Endothelial cell of umbilical vein (primary cell): ENCODE measurements at regions not wholly inside any gene's neighbourhood (a gene's known extent, or its start where the extent isn't known, plus 50 kb on each side); places are given as distances from the start of the nearest gene placed in this dataset.

Experiments
- BruUV-seq: library from RNA; stranded (reverse); fragments of 400-500 nt; replicated peaks from 2 replicates; lab custom pipeline; 2021; lab: Mats Ljungman, UMichigan
- CTCF ChIA-PET: fragments of 300-600, 350-600 bp; sonication (Branson Sonifier 250); formaldehyde crosslinking; loops from one replicate; lab custom pipeline; 2021; ENCODE audit warnings: antibody characterized with exemption, inconsistent platforms; lab: Charles Lee
- POLR2A ChIA-PET: fragments of 300-600, 350-600 bp; sonication (Branson Sonifier 250); formaldehyde crosslinking; loops from one replicate; lab custom pipeline; 2021; ENCODE audit warnings: antibody characterized with exemption, inconsistent platforms; lab: Charles Lee
- DNase-seq: peaks from one replicate; pipeline ENCODE4 v3.0.0-alpha.2; 2011; ENCODE audit warnings: low read depth, low spot score
- FAIRE-seq: peaks from 2 replicates; lab custom pipeline; 2011; peaks lifted over from hg19 to GRCh38; lab: Jason Lieb, UNC
- H2AFZ ChIP-seq: 2 replicates; pipeline ENCODE4 v1.6.0; 2012; ENCODE audit warnings: low read depth, low read length, control low read depth, inconsistent platforms
- H3K27ac ChIP-seq: 2 replicates; pipeline ENCODE4 v1.5.1; 2011; ENCODE audit warnings: low read depth, mild to moderate bottlenecking, control low read depth, low read length, moderate library complexity; ENCODE audit not compliant: insufficient read depth
- H3K27me3 ChIP-seq, 2 experiments: 2 replicates each; pipeline versions ENCODE4 v1.6.0 to v1.6.1; 2011; ENCODE audit warnings: low read length in 2 of 2, mixed read lengths in 1 of 2; ENCODE audit not compliant: control insufficient read depth in 2 of 2, insufficient read depth in 2 of 2
- H3K36me3 ChIP-seq, 2 experiments: 2 replicates in 1 of 2; 3 replicates in 1 of 2; pipeline ENCODE4 v1.5.1; 2011; ENCODE audit warnings: low read length in 2 of 2, mild to moderate bottlenecking in 1 of 2, moderate library complexity in 1 of 2; ENCODE audit not compliant: control insufficient read depth in 2 of 2, insufficient read depth in 2 of 2; ENCODE audit errors: extremely low read depth in 1 of 2
- H3K4me1 ChIP-seq: 3 replicates; pipeline ENCODE4 v1.5.1; 2011; ENCODE audit warnings: mild to moderate bottlenecking, low read length; ENCODE audit not compliant: control insufficient read depth, insufficient read depth; ENCODE audit errors: extremely low read depth
- H3K4me2 ChIP-seq: 2 replicates; pipeline ENCODE4 v1.6.1; 2011; ENCODE audit warnings: low read length, control low read depth, mixed read lengths; ENCODE audit not compliant: insufficient read depth
- H3K4me3 ChIP-seq, 3 experiments: fragments of 200-600 bp in 1 of 3; sonication (generic), shearing (Covaris generic) in 1 of 3; replicated peaks in 1 of 3; 2 replicates each; pipeline ENCODE4 v1.5.1; 2011 to 2016; ENCODE audit warnings: control low read depth in 3 of 3, low read length in 3 of 3, mild to moderate bottlenecking in 2 of 3, inconsistent platforms in 1 of 3, low read depth in 1 of 3, moderate library complexity in 1 of 3; ENCODE audit not compliant: insufficient read depth in 1 of 3
- H3K79me2 ChIP-seq: 2 replicates; pipeline ENCODE4 v1.6.0; 2012; ENCODE audit warnings: low read length, inconsistent platforms; ENCODE audit not compliant: control insufficient read depth, insufficient read depth
- H3K9ac ChIP-seq: replicated peaks from 2 replicates; pipeline ENCODE3; 2011; ENCODE audit warnings: low read length, control low read depth; ENCODE audit not compliant: insufficient read depth; ENCODE audit errors: extremely low read depth
- H3K9me1 ChIP-seq: replicated peaks from 3 replicates; pipeline ENCODE4 v1.6.0; 2011; ENCODE audit warnings: mild to moderate bottlenecking, low read length; ENCODE audit not compliant: control insufficient read depth, insufficient read depth; ENCODE audit errors: extremely low read depth
- H3K9me3 ChIP-seq: replicated peaks from 2 replicates; pipeline ENCODE4 v1.5.1; 2012; ENCODE audit warnings: low read length, inconsistent platforms; ENCODE audit not compliant: control insufficient read depth, insufficient read depth
- H4K20me1 ChIP-seq: replicated peaks from 2 replicates; pipeline ENCODE3; 2011; ENCODE audit warnings: mild to moderate bottlenecking, low read length; ENCODE audit not compliant: control insufficient read depth, insufficient read depth; ENCODE audit errors: extremely low read depth
- EZH2 ChIP-seq: IDR thresholded peaks from 2 replicates; pipeline ENCODE4 v1.6.1; 2012; ENCODE audit warnings: borderline replicate concordance, low read depth, mild to moderate bottlenecking, moderate library complexity, low read length, inconsistent platforms; ENCODE audit not compliant: severe bottlenecking
- FOS ChIP-seq: IDR thresholded peaks from 2 replicates; pipeline ENCODE4 v1.6.1; 2011; ENCODE audit warnings: mild to moderate bottlenecking, low read length, moderate library complexity, borderline replicate concordance; ENCODE audit not compliant: insufficient read depth
- GATA2 ChIP-seq: IDR thresholded peaks from 2 replicates; pipeline ENCODE4 v1.7.0; 2011; ENCODE audit warnings: low read depth, mild to moderate bottlenecking, moderate library complexity, mixed read lengths, low read length; ENCODE audit not compliant: insufficient read length, insufficient read depth
- JUN ChIP-seq: IDR thresholded peaks from 2 replicates; pipeline ENCODE4 v1.6.1; 2011; ENCODE audit warnings: borderline replicate concordance, low read depth; ENCODE audit not compliant: insufficient read length, insufficient read depth
- MYC ChIP-seq: IDR thresholded peaks from one replicate; pipeline ENCODE4 v1.6.1; 2011; ENCODE audit warnings: mild to moderate bottlenecking, low read depth, low read length
- POLR2A ChIP-seq: IDR thresholded peaks from 2 replicates; pipeline ENCODE4 v1.6.1; 2012; ENCODE audit warnings: low read depth, mild to moderate bottlenecking, control low read depth, low read length
- POLR2AphosphoS5 ChIP-seq: IDR thresholded peaks from 2 replicates; pipeline ENCODE4 v1.6.1; 2012; ENCODE audit warnings: low read depth, mild to moderate bottlenecking, control low read depth, low read length, moderate library complexity; ENCODE audit not compliant: insufficient read depth
- dilution Hi-C: fragments of 300-500 bp; cut with MboI; formaldehyde crosslinking; loops from one replicate; pipeline ENCODE4 v1.15.0; 2019; ENCODE audit warnings: low sequenced_read_pairs; ENCODE audit not compliant: extremely low pct_ligation_motif_present
- intact Hi-C: fragments of 100-400 bp; cut with micrococcal nuclease; formaldehyde crosslinking; loops from one replicate; pipeline ENCODE4 v1.10.0; 2022
- TF ChIP-seq, protein P1 (sequence below): IDR thresholded peaks from 2 replicates; pipeline ENCODE4 v1.6.1; 2011; ENCODE audit not compliant: insufficient read depth, insufficient read length
- TF ChIP-seq, protein P2 (sequence below), 2 donors: IDR thresholded peaks; 1 replicate in 1 of 2; 2 replicates in 1 of 2; pipeline ENCODE4 v1.5.1; 2011; ENCODE audit warnings: low read length in 2 of 2, mild to moderate bottlenecking in 2 of 2, moderate library complexity in 2 of 2, control low read depth in 1 of 2, inconsistent platforms in 1 of 2, low read depth in 1 of 2; ENCODE audit not compliant: insufficient read depth in 1 of 2; ENCODE audit errors: extremely low read depth in 1 of 2

DNA sequence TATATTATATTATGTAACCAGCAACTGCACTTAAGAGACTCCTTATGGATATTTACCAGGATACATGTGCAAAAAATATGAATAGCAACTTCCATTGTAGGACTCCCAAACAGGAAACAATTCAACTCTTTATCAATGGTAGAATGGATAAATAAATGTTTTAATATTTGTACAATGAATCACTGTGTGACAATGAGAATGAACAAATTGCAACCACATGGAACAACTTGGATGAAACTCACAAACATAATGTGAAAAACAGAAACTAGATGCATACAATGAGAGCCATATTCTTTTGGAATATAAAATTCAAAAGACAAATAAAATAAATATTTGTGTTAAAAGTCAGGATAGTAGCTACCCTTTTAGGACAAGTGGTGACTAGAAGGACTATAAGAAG, 1015.7 kb downstream of the TECRL start:
- no peak overlapping the region for H3K9ac ChIP-seq
- no peaks in the 10 kb centered on the region for H4K20me1 ChIP-seq
- no peaks in the 10 kb centered on the region for H3K27me3 ChIP-seq
- FAIRE-seq (no peak), DNase-seq (no peak)
- H3K79me2 ChIP-seq = no peaks in the 10 kb centered on the region
- no TSS peak for BruUV-seq
- H3K4me1 ChIP-seq = no peaks in the 10 kb centered on the region
- no peak overlapping the region for H3K4me3 ChIP-seq
- POLR2A ChIA-PET = no interaction called here
- CTCF ChIA-PET = no interaction called here
- no peak overlapping the region for H2AFZ ChIP-seq
- no peak overlapping the region for H3K27ac ChIP-seq
- H3K9me3 ChIP-seq = peaks cover 6% of the 10 kb centered on the region
- no peak overlapping the region for H3K4me2 ChIP-seq
- dilution Hi-C loops = no loop called here
- TF ChIP-seq MYC (no peak), POLR2AphosphoS5 (no peak), JUN (no peak), POLR2A (no peak), GATA2 (no peak), FOS (no peak), EZH2 (no peak)
- TF ChIP-seq, protein P1, sequence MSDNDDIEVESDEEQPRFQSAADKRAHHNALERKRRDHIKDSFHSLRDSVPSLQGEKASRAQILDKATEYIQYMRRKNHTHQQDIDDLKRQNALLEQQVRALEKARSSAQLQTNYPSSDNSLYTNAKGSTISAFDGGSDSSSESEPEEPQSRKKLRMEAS = no peak
- TF ChIP-seq, protein P2, sequence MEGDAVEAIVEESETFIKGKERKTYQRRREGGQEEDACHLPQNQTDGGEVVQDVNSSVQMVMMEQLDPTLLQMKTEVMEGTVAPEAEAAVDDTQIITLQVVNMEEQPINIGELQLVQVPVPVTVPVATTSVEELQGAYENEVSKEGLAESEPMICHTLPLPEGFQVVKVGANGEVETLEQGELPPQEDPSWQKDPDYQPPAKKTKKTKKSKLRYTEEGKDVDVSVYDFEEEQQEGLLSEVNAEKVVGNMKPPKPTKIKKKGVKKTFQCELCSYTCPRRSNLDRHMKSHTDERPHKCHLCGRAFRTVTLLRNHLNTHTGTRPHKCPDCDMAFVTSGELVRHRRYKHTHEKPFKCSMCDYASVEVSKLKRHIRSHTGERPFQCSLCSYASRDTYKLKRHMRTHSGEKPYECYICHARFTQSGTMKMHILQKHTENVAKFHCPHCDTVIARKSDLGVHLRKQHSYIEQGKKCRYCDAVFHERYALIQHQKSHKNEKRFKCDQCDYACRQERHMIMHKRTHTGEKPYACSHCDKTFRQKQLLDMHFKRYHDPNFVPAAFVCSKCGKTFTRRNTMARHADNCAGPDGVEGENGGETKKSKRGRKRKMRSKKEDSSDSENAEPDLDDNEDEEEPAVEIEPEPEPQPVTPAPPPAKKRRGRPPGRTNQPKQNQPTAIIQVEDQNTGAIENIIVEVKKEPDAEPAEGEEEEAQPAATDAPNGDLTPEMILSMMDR (IDR thresholded peaks at IDR 0.05; ENCODE audit: extremely low read depth in 1 of 2, insufficient read depth in 1 of 2, low read depth in 1 of 2, low read length in 2 of 2) = no peak
- intact Hi-C loops = no loop called here
- no peaks in the 10 kb centered on the region for H3K36me3 ChIP-seq
- H3K9me1 ChIP-seq = no peaks in the 10 kb centered on the region
